ENCODE measurements at regions not wholly inside any gene's neighbourhood (a gene's known extent, or its start where the extent isn't known, plus 50 kb on each side); places are given as distances from the start of the nearest gene placed in this dataset.

DNA sequence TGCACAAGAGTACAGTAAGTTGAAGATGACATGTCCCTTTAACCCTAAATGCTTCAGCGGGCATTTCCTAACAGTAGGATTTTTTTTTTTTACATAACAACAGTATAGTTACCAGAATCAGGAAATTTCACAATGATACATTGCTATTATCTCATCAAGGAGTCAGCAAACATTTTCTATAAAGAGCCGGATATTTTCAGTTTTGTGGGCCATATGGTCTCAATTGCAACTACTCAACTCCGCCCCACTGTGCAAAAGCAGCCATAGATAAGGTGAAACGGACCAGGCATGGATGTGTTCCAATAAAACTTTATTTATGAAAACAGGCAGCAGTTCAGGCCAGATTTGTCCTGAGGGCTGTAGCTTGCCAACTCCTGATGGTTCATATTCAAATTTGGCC is 130.6 kb downstream of the SMAD6 start:
- DNase-seq = peak; percentile 15 to 34

DNA sequence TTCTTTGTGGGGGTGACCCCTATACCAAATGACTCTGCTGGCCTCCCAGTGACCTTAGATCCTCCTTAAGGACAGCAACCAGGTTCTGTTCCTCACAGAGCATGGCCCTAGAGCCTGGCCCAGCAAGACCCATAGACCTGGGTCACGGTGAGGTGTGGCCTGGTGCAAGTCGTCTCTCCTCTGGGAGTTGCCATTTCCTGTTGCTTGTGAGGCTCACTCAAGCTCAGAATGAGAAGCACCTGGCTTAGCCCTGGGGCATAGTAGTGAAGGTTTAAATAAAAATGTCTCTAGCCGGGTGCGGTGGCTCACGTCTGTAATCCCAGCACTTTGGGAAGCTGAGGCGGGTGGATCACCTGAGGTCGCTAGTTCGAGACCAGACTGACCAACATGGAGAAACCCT is 131.3 kb downstream of the SMAD6 start:
- no peak for DNase-seq

DNA sequence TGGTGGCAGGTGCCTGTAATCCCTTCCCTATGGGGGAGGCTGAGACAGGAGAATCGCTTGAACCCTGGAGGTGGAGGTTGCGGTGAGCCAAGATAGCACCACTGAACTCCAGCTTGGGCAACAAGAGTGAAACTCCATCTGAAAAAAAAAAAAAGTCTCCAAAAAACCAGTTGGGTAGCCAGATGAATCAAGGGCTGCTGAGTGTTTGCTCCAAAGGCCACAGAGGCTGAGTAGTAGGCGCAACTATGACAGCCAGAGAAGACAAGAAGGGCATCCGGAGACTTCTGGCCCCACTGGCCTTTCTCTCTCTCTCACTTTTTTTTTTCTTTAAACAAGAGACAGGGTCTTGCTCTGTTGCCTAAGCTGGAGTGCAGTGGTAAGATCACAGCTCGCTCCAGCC is 131.8 kb downstream of the SMAD6 start:
- DNase-seq = no peak

DNA sequence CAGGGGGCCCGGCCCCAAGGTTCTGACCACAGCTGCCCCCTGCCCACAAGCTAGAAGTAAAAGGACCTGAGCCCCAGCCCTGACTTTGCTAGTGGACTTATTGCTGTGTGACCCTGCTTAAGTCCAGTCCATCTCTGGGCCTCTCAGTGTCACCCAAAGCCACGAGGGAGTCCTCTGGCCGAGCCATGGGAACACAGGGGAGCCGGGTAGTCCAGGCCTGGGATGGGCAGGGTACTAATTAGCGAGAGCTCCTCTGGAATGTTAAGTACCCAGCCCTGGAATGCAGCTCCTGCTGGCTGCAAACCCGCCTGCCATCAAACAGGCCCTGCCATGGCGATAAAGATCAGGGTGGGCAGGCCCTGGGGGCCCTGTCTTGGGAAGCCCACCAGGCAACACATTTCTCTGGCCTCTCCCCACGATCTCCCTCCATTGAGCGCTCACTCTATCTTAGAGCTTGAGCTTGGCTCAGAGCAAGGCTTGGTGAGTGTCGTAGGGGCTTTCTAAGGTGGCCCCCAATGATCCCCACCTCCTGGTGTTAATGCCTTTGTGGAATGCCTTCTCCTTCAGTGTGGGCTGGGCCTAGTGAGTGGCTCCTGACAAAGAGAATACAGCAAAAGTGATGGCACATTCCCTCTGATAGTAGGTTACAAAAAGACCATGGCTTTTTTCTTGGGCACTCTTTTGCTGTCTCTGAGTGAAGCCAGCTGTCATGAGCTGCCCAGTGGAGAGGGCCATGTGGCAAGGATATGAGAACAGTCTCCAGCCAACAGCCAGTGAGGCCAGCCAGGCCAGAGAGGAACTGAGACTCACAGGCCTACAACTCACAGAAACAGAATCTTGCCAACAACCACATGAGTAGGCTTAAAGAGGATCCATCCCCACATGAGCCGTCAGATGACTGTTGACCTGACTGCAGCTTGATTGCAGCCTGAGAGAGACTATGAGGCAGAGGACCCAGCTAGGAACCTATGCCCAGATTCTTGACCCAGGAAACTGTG is 133.1 kb downstream of the SMAD6 start:
- no peak for DNase-seq

DNA sequence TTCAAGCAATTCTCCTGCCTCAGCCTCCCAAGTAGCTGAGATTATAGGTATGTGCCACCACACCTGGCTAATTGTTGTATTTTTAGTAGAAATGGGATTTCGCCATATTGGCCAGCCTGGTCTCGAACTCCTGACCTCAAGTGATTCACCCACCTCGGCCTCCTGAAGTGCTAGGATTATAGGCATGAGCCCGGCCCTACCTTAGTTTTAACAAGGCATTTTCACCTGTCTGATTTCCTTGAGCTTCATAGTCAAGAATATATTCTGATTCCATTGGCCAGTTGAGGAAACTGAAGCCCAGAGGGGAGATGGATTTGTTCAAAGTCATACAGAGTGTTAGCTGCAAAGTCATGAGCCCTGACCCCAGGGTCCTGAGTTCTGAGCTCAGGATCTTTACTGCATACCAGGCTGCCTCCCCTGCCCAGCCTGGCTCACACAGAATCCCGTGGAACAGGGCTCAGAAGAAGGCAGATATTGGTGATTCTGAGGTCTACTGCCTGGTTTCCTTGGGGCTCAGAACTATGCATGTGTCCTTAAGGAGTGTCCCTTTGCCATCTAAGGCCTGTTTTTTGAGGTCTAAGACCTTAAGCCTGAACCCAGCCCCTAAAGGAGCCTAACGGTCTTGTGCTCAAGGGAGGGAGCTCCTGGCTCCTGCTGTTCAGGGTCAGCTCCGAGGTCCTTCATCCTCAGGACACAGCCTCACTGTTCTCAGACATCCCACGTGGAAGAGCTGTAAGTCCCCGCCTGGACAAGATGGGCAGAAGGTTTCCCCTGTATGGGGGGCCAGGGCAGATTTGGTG is 134.4 kb downstream of the SMAD6 start:
- DNase-seq = no peak

DNA sequence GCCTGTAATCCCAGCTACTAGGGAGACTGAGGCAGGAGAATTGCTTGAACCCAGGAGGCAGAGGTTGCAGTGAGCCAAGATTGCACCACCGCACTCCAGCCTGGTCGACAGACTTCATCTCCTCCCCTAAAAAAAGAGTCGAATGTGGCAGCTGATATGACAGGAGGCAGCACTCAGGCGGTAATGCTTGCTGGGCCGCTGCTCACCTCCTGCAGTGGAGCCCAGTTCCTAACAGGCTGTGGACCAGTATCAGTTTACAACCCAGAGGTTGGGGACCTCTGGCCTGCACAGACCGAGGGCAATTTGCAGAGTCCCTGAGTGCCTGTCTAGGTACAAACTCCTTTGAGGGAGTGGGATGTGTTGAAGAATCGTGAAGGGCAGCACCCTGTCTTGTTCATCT is 136.2 kb downstream of the SMAD6 start:
- no peak for DNase-seq

DNA sequence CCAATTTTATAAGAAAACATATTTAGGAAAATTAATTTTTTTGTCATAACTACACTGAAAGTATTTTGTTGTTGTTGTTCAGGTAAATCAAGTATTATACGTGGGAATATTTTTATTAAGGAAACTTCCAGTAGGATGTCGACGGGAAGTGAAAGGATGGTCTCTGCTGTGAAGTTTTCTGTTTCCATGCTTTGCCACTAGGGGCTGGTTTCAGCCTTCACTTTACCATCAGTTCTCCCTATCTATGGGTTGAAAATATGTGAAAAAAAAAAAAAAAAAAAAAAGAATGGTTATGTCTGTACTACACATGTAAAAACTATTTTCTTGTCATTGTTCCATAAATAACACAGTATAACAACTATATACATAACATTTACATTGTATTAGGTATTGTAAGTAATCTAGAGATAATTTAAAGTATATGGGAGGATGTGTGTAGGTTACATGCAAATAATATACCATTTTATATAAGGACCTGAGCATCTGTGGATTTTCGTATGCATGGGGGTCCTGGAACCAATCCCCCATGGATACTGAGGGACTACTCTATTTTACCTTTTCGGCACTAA is 136.7 kb downstream of the SMAD6 start:
- DNase-seq = peak; percentile 34 to 66

DNA sequence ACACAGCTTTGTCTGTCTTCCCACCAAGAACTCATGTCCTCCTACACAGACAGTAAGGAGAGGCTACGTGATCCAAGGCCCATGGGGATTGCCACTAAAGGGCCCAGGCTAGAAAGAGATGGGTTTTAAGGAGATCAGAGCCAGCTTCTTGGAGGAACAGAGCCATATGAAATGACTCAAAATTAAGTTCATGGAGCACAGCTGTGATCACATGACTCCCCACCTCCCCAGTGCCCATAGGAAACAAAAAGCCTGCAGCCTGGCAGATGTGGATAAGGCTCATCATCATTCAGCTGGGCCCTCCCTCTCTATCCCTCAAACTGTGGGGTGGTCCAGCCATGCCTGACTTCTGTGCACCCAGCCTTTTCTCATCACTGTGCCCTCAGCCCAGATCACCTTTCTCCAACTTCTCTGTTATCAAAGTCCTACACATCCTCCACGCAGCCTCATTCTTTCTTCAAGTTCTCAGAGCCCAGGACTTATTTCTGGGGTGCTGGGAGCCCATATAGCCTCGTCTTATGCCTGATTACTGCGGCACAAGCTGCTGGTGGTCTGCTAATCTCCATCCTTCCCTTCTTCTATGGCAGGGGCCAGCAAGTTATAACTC is 137.6 kb downstream of the SMAD6 start:
- no peak for DNase-seq

DNA sequence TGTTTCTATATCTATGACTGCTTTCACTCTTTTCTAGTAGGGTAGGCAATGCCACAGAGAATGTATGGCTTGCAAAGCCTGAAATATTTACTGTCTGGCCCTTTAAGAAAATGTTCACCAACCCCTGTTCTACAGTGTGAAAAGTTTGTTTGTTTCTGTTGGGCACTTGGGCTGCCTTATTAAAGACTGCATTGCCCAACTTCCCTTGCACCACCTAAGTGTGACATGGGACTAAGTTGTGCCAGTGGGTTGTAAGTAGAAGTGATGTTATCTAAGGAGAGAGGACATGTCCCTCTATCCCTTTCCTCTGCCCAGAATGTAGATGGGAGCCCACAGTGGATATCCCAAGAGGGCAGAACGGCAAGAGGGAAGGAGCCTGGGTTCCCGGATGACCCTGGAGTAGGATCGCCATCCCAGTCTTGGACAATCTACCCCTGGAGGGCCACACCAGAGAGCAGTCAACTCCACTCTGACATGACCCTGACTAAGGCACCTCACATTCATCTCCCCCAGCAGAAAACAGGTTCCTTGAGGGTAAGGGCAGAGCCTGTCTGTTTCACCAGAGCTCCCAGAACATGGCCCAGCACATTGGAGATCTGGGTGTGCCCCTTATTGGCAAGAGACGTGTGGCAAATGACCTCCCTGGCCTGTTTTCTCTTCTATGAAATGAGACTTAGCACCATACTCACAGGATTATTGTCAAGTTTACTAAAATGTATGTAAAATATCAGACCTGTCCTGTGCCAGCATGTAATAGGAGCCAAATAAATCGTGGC is 138.8 kb downstream of the SMAD6 start:
- DNase-seq = no peak

DNA sequence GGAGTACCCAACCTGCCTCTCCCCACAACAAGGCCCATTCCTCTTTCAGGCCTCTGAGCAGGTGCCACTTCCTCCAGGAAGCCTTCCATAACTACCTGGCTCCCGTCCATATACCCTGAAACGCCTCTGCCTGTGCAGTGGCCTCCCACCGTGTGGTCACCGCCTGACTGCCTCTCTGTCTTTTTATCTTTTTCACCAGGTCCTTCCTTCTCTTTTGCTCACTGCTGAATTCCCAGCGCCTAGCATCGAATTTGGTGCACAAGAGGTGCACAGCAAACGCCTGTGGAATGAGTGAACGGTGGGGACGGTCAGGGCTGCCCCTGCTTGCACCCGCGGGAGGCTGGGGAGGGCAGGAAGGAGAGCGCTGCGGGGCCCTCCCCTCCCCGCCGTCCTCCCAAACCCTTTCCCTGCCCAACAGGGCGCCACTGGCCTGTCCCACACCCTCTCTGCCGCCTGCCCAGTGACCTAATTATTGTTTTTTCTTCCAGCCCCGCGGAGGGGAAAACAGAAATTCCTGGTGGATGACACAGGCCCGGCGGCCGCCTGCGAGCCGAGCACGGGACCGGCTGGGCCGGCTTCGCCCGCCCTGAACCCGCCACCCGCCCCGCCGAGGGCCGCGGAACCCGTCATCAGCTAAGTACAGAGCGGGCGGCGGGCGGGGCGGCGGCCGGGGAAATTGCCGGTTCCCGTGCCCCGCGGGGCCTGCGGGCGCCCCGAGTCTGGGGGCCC is 140.1 kb downstream of the SMAD6 start:
- no peak for DNase-seq

DNA sequence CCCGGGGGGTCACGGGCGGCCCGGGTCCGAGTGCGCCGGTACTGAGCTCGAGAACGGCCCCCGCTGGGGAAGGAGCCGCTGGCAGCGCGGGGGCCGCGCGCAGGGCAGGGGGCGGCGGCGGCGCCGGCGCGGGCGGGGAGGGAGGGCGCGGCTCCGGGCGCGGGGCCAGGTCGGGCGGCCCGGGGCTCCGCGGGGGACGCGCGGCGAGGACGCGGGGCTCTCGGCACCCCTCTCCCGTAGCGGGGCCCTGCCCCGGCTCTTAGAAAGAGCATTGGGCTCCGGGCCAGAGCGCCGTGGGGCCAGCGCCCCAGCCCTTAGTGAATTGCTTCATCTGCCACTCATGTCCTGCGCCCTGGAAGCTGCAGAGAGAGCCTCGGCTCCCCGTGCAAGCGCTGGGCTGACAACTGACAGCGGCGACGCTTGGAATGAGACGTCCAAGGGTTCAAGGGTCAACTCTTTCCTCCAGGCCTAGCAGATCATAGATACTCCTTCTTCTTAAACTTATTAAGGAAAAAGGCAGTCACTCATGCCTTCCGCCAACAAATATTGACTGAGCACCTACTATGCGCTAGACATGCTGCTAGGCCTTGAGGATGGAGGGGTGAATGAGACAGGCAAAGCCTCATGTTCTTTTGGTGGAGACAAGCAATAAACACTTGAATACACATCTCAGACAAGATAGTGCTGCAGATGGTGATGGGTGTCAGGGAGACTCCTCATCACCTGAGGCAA is 140.8 kb downstream of the SMAD6 start:
- no peak for DNase-seq

DNA sequence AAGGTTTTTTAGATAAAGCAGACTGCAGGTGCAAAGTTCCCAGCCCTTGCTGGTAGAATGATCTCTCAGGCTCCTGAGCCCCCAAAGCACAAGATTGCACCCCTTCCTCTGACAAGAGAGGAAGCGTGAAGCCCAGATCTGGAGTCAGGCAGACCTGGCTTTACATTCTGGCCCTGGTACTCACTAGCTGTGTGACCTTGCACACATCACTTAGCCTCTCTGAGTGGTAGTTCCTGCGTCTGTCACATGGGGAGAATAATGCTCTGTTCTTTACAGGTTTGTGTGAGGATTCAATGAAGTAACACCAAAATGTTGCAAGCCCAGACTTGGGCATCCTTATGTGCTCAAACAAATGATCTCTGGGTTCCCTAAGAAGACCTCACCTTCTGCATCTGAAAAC is 141.5 kb downstream of the SMAD6 start:
- DNase-seq = no peak

DNA sequence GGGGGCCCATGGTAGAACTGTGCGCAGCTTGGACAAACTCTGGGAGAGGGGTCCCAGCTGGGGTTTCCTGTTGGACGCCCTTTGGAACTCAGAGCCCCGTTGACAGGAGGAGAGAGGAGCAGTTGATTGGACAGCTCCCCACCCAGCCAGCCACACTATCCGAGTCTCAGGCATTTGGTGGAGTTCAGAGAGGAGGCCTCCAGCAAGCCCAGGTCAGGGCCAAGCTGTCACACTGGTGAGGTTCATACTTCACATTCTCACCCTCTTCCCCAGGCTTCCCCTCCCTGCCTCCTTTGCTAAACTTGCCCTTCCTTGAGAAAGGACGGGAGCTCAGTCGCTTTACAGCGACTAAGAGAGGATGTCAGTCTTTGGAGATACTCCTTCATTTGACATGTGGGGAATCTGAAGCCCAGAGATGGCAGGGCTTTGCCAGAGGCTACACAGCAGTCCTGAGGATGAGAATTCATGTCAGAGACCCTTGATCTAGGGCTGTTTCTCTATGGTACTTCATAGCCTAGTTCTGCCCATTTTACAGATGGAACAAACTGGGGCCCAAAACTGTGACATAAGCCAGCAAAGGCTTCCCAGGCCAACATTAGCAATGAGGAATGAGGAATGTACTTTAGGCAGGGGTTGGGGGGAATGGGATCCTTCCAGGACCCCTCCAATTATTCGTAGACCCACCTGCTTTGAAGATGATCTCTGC is 142.2 kb downstream of the SMAD6 start:
- no peak for DNase-seq

DNA sequence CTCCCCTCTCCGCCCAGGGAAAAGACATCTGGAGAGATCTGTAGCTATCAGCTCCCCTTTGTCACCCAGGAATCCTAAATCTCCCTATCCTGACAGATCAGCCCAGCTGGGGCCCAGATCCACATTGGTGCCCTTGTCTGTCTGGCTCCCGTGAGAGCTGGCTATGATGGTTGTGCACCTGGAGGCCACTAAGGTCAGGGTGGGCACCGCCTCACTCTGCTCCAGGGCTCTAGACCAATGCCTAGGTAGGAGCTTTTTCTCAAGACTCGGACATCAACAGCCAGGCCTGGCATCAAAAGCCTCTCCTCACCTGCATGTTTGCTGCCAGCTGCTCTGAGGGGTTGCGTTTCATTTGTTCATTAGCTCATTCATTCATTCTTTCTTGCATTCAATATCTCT is 142.7 kb downstream of the SMAD6 start:
- no peak for DNase-seq

DNA sequence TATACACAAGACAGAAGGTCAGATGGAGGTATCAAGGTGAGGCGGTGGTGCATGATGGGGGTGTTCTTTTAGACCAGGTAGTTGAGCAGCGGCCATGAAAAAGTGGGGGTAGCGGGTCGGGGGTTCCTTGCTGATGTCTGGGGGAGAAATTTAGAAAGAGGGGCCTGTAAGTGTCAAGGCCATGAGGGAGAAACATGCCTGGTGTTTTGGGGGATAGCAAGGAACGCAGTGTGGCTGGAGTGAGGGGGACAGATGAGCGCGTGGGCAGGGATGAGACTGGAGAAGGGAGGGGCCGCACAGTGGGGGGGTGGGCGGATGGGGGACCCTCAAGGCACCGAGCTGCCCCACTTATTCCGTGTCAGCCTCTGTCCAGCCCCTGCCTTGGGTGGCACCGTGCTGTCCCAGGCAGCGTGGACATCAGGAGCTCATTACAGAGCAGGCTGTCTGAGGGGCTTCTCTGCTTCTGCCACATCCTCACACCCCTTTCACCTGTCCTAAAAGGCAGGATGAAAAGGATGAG is 143.3 kb downstream of the SMAD6 start:
- DNase-seq = no peak

DNA sequence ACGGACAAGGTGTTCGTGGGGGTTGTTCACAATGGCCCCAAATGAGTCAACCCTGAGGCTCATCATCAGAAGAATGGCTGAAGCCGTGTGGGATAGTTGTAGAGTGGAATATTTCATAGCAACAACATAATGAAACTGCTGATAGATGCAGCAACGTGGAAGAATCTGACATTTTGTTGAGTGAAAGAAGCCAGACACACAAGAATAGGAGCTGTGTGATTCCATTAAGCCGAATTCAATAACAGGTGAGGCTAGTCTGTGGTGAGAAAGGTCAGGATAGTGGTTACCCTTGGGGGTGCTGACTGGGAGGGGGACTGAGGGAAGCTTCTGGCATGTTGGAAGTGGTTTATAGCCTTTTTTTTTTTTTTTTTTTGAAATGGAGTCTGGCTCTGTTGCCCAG is 144.0 kb downstream of the SMAD6 start:
- no peak for DNase-seq

DNA sequence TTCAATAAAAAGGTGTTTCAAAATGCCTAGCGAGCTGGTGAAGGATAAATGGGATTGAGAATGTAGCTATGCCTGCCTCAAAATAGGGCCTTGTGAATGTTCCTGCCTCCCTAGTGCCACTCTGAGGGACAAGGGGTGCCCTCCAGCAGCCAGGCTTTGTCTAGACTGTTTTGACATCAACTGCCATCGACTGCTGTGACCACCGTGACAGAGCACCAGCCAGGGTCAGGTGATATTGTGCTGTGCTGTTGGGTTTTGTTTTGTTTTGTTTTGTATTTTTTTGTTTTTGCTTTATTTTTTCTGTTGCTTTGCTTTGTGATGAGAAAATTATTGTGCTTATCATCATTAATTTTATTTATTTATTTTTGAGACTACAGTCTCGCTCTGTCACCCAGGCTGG is 144.8 kb downstream of the SMAD6 start:
- no peak for DNase-seq

DNA sequence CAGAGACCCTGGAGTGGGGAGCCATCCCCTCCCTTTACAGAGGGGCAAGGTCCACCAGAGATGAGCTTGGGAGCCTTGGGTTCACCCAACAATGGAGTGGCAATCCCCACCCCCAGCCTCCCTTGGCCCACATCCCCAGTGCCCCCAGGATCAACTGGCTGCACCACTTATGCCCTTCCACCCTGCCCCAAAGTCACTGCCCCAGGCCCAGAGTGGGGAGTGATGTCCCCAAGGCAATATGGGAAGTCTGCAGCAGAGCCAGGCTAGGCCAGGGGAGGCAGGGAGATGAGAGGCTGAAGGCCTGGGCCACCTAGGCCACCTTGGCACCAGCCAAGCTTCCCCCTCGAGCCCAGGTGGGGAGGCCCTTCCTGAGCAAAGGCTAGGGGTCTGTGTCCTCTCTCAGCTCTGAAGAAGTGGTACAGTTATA is 145.5 kb downstream of the SMAD6 start:
- DNase-seq = no peak

DNA sequence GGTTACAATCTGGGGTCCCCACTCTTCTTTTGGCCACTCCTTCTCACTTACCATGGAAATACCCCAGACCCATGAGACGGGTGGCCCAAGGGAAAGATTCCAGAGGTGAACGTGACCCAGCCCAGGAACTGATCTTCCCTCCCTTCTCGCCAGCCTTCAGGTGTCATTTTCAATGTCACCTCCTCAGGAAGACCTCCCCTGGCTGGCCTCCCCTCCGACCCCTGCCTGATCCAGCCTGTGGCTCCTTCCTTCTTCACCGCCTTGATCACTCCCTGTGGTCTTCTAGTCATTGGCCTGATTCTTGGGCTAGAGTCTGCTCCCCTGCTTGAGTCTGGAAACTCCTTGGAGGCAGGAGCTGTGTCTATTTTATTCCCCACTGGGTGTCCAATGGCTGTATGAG is 146.1 kb downstream of the SMAD6 start:
- no peak for DNase-seq
